HUES48 (cell line): ENCODE measurements at regions not wholly inside any gene's neighbourhood (a gene's known extent, or its start where the extent isn't known, plus 50 kb on each side); places are given as distances from the start of the nearest gene placed in this dataset.
A peak's percentile ranks its signal among the peaks of the same experiment; 100 is the strongest.

Source experiments
- H3K27ac ChIP-seq: one replicate; pipeline ENCODE4 v1.7.0; 2013; ENCODE audit warnings: low read depth, low read length, inconsistent platforms
- H3K27me3 ChIP-seq: 2 replicates; pipeline ENCODE4 v1.6.1; 2013; ENCODE audit warnings: mild to moderate bottlenecking, low read length; ENCODE audit not compliant: control insufficient read depth, insufficient read depth
- H3K36me3 ChIP-seq: 2 replicates; pipeline ENCODE4 v1.6.1; 2013; ENCODE audit warnings: low read length; ENCODE audit not compliant: control insufficient read depth, insufficient read depth
- H3K4me1 ChIP-seq: 2 replicates; pipeline ENCODE4 v1.6.1; 2013; ENCODE audit warnings: mild to moderate bottlenecking, low read length; ENCODE audit not compliant: control insufficient read depth, insufficient read depth
- H3K4me3 ChIP-seq: 2 replicates; pipeline ENCODE4 v1.5.1; 2013; ENCODE audit warnings: mild to moderate bottlenecking, low read depth, low read length
- H3K9ac ChIP-seq: 2 replicates; pipeline ENCODE4 v1.6.1; 2013; ENCODE audit warnings: mild to moderate bottlenecking, low read depth, low read length, moderate library complexity
- H3K9me3 ChIP-seq: 2 replicates; pipeline ENCODE4 v1.6.1; 2013; ENCODE audit warnings: low read length; ENCODE audit not compliant: control insufficient read depth, insufficient read depth

- no peak overlapping the region for H3K27ac ChIP-seq
- no peak overlapping the region for H3K4me3 ChIP-seq
- no peaks in the 10 kb centered on the region for H3K36me3 ChIP-seq
- no peaks in the 10 kb centered on the region for H3K27me3 ChIP-seq
- no peaks in the 10 kb centered on the region for H3K4me1 ChIP-seq
- no peaks in the 10 kb centered on the region for H3K9me3 ChIP-seq
- H3K9ac ChIP-seq: no peak overlapping the region
Observed at GRCh38 chr11:8758619-8759169, 76.1 kb downstream of the RPL27A start.

- H3K9ac ChIP-seq: no peak overlapping the region
- H3K27ac ChIP-seq: no peak overlapping the region
- no peaks in the 10 kb centered on the region for H3K4me1 ChIP-seq
- H3K27me3 ChIP-seq: no peaks in the 10 kb centered on the region
- H3K36me3 ChIP-seq: no peaks in the 10 kb centered on the region
- H3K9me3 ChIP-seq: no peaks in the 10 kb centered on the region
- no peak overlapping the region for H3K4me3 ChIP-seq
Observed at GRCh38 chr11:8759634-8760033, 77.0 kb downstream of the RPL27A start.

- Histone ChIP-seq H3K27me3 (no peaks in the 10 kb centered on the region), H3K27ac (no peak overlapping the region), H3K9me3 (no peaks in the 10 kb centered on the region), H3K4me1 (peaks cover 7% of the 10 kb centered on the region; the same call in 1 of the 2 replicates), H3K4me3 (no peak overlapping the region), H3K36me3 (no peaks in the 10 kb centered on the region), H3K9ac (no peak overlapping the region)
Observed at GRCh38 chr11:8760896-8761295, 78.3 kb downstream of the RPL27A start.

- Histone ChIP-seq H3K4me1 (peaks cover 20% of the 10 kb centered on the region), H3K36me3 (no peaks in the 10 kb centered on the region), H3K27me3 (no peaks in the 10 kb centered on the region)
Observed at GRCh38 chr11:8763070-8763685, 80.6 kb downstream of the RPL27A start.

GRCh38 chr11:8765294-8765693, 82.7 kb downstream of the RPL27A start:
- Histone ChIP-seq H3K27ac (peak overlapping the region; percentile 57), H3K9me3 (no peaks in the 10 kb centered on the region), H3K4me1 (peaks cover 20% of the 10 kb centered on the region), H3K9ac (no peak overlapping the region), H3K27me3 (no peaks in the 10 kb centered on the region), H3K36me3 (no peaks in the 10 kb centered on the region), H3K4me3 (no peak overlapping the region)

More at GRCh38 chr11:8763070-8763685, 80.6 kb downstream of the RPL27A start:
- H3K9ac ChIP-seq: no peak overlapping the region
- H3K4me3 ChIP-seq: no peak overlapping the region
- H3K9me3 ChIP-seq: no peaks in the 10 kb centered on the region
- H3K27ac ChIP-seq: no peak overlapping the region

GRCh38 chr11:8766043-8766987, 83.7 kb downstream of the RPL27A start:
- peak overlapping the region; percentile 53 for H3K27ac ChIP-seq

GRCh38 chr11:8766988-8767374, 84.4 kb downstream of the RPL27A start:
- peaks cover 20% of the 10 kb centered on the region for H3K4me1 ChIP-seq
- peak overlapping the region; percentile 53 for H3K27ac ChIP-seq

More at GRCh38 chr11:8766043-8766987, 83.7 kb downstream of the RPL27A start:
- no peaks in the 10 kb centered on the region for H3K36me3 ChIP-seq
- peaks cover 20% of the 10 kb centered on the region for H3K4me1 ChIP-seq
- no peaks in the 10 kb centered on the region for H3K27me3 ChIP-seq
- H3K9me3 ChIP-seq: no peaks in the 10 kb centered on the region
- no peak overlapping the region for H3K9ac ChIP-seq
- no peak overlapping the region for H3K4me3 ChIP-seq

GRCh38 chr11:8767466-8768142, 85.0 kb downstream of the RPL27A start:
- Histone ChIP-seq H3K4me3 (no peak overlapping the region), H3K36me3 (no peaks in the 10 kb centered on the region), H3K9ac (no peak overlapping the region), H3K4me1 (peaks cover 20% of the 10 kb centered on the region), H3K27me3 (no peaks in the 10 kb centered on the region), H3K9me3 (no peaks in the 10 kb centered on the region), H3K27ac (peak overlapping the region; percentile 53)

More at GRCh38 chr11:8766988-8767374, 84.4 kb downstream of the RPL27A start:
- H3K27me3 ChIP-seq: no peaks in the 10 kb centered on the region
- H3K36me3 ChIP-seq: no peaks in the 10 kb centered on the region
- no peak overlapping the region for H3K4me3 ChIP-seq
- no peaks in the 10 kb centered on the region for H3K9me3 ChIP-seq
- H3K9ac ChIP-seq: no peak overlapping the region

GRCh38 chr11:8768625-8769333, 86.2 kb downstream of the RPL27A start:
- Histone ChIP-seq H3K36me3 (no peaks in the 10 kb centered on the region), H3K9me3 (no peaks in the 10 kb centered on the region), H3K4me3 (no peak overlapping the region), H3K27me3 (no peaks in the 10 kb centered on the region), H3K27ac (no peak overlapping the region), H3K4me1 (peaks cover 20% of the 10 kb centered on the region), H3K9ac (no peak overlapping the region)
